GM19468 (cell line): ENCODE measurements at regions not wholly inside any gene's neighbourhood (a gene's known extent, or its start where the extent isn't known, plus 50 kb on each side); places are given as distances from the start of the nearest gene placed in this dataset.
"Not testable (repeated sequence)": the region's sequence is repeated elsewhere in the genome, so short reads cannot be mapped to it uniquely, and the experiment has no call there.

ENCODE experiments used
- ATAC-seq: cut with Tn5 transposase; IDR thresholded peaks from one replicate; pipeline ENCODE4 v1.9.1; 2021; ENCODE audit warnings: mild to moderate bottlenecking, moderate library complexity, moderate number of reproducible peaks; ENCODE audit not compliant: unreplicated experiment; ENCODE audit errors: extremely low read depth

DNA sequence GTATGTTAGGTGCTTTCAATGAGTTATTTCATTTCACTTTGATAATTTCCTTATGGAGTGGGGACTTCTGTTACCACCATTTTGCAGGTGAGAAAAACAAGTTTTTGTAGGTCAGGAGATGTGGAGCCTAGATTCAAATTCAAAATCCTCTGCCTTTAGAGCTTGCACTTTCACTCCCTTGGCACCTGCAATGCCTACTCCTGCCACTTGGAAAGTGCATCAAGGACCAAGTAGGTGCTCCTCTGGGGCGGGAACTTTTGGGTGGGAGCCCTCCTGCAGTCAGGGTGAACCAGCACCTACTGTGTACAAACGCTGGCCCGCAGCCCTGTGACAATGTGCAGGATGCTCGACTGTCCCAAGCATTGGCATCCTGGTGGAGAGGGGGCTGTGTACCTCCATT lies 199.0 kb downstream of the EMX2 start:
- ATAC-seq = no peak

- no peak for ATAC-seq
Observed at GRCh38 chr10:117743509-117743908, 201.0 kb downstream of the EMX2 start.

- no peak for ATAC-seq
Observed at GRCh38 chr10:117745301-117745700, 202.8 kb downstream of the EMX2 start.

DNA sequence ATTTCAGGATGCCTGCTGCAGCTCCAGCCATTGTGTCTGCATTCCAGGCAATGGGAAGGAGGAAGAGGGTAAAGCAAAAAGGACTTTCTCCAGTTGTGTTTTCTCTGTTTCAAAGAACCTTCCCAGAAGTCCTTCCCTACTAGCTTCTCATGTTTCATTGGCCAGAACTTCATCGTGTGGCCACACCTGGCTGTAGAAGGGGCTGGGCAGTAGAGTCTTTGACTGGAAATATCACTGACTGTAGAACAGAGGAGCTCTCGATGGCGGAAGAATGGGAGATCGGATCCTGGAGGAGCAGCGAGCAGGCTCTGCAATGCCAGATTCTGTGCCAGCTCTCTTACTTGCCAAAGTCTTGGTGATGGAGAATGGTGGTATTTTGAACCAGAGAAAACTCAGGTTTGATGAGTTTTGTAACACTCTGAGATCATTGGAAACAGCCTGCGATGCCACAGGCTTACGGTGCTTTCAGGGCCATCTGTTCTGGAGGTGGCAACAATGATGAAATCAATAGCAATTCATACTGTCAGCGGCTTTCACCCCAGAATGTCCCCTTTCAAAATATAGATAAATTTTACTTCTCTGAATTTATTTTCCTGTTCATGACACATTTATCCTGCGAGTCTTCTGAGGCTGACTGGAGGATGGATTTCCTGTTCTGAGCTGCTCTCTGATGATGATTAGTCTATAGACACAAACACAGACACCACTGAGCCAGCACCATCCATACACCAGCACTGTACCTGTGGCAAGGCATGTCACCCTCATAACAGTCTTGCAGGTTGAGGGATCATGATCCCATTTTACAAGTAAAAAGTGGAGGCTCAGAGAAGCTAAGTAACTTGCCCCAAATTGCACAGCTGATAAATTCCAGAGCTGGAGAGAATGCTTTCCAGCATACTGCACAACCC lies 204.2 kb downstream of the EMX2 start:
- ATAC-seq = no peak

GRCh38 chr10:117747636-117748035 lies 205.1 kb downstream of the EMX2 start:
- ATAC-seq = no peak

GRCh38 chr10:117748058-117748457 lies 205.5 kb downstream of the EMX2 start:
- ATAC-seq = no peak

- ATAC-seq = no peak
Observed at GRCh38 chr10:117750616-117751015, 208.1 kb downstream of the EMX2 start.

DNA sequence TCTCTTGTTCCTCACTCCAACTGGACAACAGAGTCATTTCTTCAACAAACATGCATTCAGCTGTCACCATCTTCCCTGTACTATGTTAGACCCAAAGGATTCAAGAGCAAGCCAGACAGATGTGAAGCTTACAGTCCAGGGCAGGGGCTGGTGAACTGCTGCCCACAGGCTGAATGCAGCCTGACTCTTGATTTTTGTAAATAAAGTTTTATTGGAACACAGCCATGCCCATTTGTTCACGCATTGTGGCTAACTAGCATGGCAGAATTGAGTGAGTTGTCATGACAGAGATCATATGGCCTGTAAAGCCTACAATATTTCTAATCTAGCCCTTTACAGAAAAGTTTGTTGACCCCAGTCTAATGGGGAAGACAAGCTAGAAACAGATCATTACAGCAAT lies 208.7 kb downstream of the EMX2 start:
- ATAC-seq = no peak

DNA sequence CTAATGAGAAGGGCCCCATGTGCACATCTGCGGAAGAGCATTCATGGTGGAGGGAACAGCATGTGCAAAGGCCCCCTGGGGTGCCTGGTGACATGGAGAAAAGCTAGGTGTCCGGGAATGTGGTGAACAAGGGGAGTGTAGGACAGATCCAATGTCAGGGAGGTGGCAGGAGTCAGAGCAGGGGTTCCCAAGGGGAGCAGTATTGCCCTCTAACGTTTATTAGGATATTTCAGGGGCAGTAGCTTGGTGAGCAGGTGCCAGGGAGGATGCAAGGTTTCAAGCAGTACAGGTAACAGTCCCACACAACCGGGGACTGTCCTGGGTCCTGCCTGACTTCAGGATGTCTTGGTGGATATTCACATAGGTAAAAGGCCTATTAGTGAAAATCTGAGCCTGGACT lies 209.6 kb downstream of the EMX2 start:
- no peak for ATAC-seq

- no peak for ATAC-seq
Observed at GRCh38 chr10:117754770-117755658, 212.5 kb downstream of the EMX2 start.

DNA sequence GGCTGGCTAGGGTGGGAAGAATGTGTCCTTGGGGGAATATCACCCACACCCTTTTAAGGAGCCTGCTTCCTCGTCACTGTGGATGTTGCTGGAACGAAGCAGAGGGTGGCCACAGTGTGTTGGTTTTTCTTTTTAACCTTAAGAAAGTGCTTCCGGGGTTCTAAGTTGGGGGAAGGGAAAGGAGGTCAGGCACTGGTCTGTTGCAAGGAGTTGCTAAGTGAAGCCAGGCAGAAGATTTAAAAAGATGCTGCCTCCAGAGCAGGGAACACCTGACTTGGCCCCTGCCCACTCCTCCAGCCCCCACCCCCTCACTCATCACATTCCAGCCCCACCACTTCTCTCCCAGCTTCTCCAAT lies 213.1 kb downstream of the EMX2 start:
- no peak for ATAC-seq

DNA sequence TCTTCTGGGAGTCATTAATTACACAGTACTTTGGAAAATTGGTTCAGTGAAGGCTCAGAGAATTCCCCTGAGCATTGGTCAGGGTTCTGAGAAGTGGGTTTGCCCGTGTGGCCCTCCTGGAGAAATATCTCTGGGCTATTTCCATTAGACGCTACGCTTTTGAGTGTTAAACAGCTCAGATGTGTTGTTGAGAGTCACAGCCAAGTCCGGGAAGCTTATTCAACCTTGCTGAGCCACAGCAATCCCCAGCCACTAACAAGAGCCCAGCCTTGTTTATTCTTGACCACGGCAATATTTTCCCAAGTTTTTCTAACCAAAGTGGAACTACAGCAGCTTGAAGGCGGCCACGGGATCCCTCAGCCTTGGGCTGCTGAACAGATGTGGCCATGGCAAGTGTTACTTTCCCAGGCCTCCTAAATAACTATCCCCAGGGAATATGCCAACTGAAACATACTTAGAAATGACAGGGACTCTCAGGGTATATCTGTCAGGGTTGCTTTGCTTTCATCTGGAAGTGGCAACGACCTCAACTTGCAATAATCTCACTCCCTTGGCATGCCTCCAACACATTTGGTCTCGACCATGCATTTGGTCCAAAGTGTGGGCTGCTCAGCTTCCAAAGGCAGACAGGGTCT lies 214.7 kb downstream of the EMX2 start:
- ATAC-seq = no peak

DNA sequence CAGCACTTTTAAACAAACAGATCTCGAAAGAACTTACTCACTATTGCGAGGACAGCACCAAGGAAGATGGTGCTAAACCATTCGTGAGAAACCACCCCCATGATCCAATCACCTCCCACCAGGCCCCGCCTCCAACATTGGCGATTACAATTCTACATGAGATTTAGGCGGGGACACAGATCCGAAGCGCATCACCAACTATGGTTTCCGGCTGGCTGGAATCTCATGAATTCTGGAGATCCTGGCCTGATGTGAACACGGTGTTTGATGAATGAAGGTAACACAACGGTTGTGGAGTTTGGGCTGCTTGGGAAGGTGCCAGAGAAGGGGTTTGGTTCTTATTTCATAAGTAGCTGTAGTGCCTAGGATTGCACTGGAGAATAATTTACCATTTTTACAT lies 216.7 kb downstream of the EMX2 start:
- no peak for ATAC-seq

DNA sequence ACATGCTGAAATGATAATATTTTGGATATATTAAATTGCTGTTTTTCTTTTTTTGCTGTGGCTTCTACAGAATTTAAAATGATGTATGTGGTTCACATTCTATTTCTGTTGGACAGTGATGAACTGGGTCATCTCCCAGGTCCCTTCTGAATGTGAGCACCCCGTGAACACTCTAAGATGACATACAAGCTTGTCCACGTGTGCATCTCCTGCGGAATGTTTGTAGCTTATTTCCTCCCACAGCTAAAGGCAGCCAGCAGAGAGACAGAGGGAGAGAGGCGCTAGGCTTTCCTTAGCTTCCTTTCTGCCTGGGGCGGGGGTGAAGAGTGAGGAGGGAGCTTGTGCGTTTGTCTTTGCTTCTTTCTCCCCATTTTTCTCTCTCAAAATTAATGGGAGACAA lies 219.1 kb downstream of the EMX2 start:
- no peak for ATAC-seq

DNA sequence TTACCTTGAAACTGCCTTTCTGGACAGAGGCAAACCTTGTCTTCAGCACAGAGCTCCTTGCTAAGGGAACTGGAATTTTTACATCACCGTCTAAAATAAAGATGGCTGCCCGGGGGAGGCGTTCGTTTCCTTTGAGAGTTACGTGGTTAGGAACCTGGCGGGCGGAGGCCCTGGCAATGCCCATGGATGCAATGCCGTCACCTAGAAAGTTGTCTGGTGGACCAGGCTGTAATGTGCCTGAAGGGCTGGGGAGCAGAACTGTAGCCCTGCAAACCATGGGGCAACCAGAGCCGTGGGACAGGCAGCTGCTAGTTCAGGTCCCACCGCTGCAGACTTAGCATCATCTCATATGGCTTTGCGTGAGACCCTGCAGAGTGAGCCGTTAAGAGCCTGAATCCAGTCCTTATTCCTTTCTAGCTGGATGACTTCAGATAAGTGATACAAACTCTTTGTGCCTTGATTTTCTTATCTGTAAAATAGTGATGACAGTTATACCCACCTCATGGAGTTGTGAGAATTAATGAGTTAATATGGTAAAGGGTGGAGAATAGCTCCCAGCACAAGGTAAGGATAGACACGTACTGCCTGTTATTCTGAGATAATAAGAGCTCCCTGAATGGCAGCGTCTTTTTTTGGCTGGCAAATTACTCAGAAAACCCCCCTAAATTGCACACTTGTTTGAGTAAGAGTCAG lies 219.7 kb downstream of the EMX2 start:
- ATAC-seq = no peak

GRCh38 chr10:117762819-117763172 lies 220.2 kb downstream of the EMX2 start:
- no peak for ATAC-seq

DNA sequence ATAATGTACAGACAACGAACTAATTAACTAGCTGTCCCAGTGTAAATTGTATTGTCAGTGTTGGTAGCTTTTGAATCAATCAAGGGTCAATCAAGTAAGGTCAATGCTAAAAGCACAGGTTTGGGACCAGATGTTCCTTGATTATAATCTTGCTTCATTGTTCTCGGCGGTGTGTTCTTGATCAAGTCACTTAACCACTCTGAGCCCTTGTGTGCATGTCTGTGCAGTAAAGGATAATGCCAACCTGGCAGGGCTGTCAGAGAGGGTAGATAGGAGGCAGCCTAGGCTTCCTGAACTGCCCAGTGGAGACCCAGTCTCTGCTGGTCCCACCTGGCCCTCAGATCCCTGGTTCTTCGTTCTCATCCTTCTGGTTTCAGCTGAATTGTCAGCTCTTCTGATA lies 221.0 kb downstream of the EMX2 start:
- no peak for ATAC-seq

DNA sequence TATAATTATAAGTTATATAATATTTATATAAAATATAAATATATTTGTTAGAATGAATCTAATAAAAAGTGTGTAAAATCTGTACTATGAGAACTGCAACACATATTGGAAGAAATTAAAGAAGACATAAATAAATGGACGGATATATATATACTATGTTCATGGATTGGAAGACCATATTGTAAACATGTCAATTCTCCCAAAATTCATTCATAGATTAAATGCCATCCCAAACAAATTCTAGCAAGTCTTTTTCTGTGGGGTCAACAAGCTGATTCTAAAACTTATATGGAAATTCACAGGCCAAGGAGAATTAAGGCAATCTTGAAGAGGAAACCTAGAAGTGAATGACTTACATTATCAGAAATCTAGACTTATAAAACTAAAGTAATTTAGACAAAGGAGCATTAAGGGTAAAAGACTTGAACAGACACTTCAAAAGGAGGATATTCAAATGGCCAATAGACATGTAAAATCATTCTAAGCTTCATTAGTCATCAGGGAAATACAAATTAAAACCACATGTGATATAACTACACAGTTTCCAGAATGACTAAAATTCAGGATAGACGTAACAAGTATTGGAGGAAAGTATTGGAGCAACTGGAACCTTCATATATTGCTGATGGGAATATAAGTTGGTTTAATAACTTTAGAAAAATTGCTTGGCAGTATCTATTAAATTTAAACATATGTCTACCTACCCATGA lies 225.9 kb downstream of the EMX2 start:
- no peak for ATAC-seq

DNA sequence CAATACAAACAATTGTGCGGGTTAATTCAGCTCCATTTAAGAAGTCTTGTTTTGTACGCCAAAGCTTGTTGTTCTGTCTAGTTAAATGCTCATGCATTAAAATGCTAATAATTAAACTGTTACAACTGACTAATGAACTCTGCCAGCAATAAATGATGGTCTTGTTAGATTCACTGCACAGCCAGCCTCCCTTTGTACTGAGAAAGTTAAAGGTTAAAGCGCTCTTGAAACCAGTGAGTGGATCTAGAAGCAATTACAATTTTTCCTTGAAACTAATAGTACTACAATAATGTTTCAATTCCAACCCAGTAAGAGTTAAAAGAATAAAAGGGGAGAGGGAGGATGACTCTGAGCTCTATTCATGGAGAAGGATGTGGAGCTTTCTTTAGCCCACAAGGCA lies 233.0 kb downstream of the EMX2 start:
- no peak for ATAC-seq

DNA sequence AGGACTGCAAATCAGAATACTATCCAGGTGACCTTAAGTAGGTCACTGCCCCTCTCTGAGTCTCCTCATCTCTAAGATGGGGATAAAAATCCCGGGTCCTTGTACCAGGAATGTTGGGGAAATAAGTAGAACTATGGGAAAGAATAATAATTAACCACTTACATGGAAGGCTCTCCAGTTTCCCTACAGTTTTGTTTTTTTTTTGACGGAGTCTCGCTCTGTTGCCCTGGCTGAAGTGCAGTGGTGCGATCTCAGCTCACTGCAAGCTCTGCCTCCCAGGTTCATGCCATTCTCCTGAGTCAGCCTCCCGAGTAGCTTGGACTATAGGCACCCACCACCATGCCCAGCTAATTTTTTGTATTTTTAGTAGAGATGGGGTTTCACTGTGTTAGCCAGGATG lies 234.7 kb downstream of the EMX2 start:
- ATAC-seq = not testable (repeated sequence)
